ENCODE measurements at regions not wholly inside any gene's neighbourhood (a gene's known extent, or its start where the extent isn't known, plus 50 kb on each side); places are given as distances from the start of the nearest gene placed in this dataset.

GRCh38 chr3:189117087-189117486 is 54.7 kb upstream of the TPRG1 start:
- DNase-seq (ENCODE audit: low read depth) = no peak

- no peak for DNase-seq (ENCODE audit: low read depth)
Measured at GRCh38 chr3:189118896-189119295, 52.9 kb upstream of the TPRG1 start.

- DNase-seq (ENCODE audit: low read depth) = no peak
Measured at GRCh38 chr3:189119950-189120349, 51.8 kb upstream of the TPRG1 start.

DNA sequence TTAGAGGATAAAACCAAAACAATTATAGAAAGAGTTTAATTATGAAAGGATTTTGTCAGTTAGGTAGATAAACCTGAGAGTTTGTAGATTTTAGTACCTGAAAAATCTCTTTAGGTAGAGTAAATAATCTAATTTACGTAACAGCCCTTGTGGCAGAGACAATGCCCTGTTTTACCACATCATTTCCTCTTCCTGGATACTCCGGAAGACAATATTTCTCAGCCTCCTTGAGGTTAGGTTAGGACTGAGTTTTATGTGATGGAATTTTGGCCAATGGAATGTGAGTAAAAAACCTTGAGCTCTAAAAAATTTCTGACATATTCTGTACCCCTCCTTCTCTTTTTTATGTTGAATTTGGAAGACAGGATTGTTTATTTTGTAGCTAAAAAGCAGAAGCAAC is 50.7 kb upstream of the TPRG1 start:
- DNase-seq (ENCODE audit: low read depth) = no peak

All from EH (cell line).